ENCODE measurements at regions not wholly inside any gene's neighbourhood (a gene's known extent, or its start where the extent isn't known, plus 50 kb on each side); places are given as distances from the start of the nearest gene placed in this dataset.

GRCh38 chr18:66110607-66111006 is 359.8 kb downstream of the CDH7 start:
- TF ChIP-seq TAF1 (IDR thresholded peaks at IDR 0.05; ENCODE audit: low read depth): no peak
- no peak for TF ChIP-seq EGR1 (IDR thresholded peaks at IDR 0.05)
- no peak for TF ChIP-seq RAD21 (IDR thresholded peaks at IDR 0.05; ENCODE audit: low read depth)
- TF ChIP-seq EP300 (IDR thresholded peaks at IDR 0.05; ENCODE audit: borderline replicate concordance): no peak
- TF ChIP-seq YY1 (IDR thresholded peaks at IDR 0.05; ENCODE audit: low read depth): no peak
- TF ChIP-seq FOXM1 (IDR thresholded peaks at IDR 0.05; ENCODE audit: borderline replicate concordance, low read depth): no peak
- no peak for TF ChIP-seq CEBPB (IDR thresholded peaks at IDR 0.05)
- no peak for TF ChIP-seq USF1 (IDR thresholded peaks at IDR 0.05)
- TF ChIP-seq TCF12 (IDR thresholded peaks at IDR 0.05; ENCODE audit: low read depth): no peak
